GM12875 (cell line): ENCODE measurements at regions not wholly inside any gene's neighbourhood (a gene's known extent, or its start where the extent isn't known, plus 50 kb on each side); places are given as distances from the start of the nearest gene placed in this dataset.

ENCODE experiments used
- H3K4me3 ChIP-seq: one replicate; pipeline ENCODE4 v1.5.1; 2011; ENCODE audit warnings: low read depth, low read length, control low read depth
- TF ChIP-seq, protein P1 (sequence below): IDR thresholded peaks from 2 replicates; pipeline ENCODE4 v1.5.1; 2011; ENCODE audit warnings: low read depth, mild to moderate bottlenecking, control low read depth, inconsistent platforms, low read length, moderate library complexity, borderline replicate concordance; ENCODE audit not compliant: insufficient read depth

DNA sequence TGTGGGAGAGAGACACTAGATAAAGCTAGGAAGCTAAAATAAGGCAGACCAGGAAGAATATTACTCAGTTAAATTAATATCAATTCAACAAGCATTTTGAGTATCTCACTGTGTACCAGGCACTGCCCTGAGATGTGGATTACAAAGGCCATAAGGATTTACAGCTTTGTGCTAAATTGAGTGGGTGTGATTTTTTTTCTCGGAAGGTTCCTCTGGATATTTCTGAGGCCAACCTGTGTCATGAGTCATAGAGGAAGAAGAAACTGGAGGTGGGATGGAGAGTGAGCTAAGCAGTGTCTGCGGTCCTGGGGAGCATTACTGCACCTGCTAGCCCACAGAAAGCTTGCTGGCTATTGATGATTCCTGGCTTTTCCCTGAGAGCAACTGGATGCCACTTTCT is 135.2 kb downstream of the RFPL4B start:
- H3K4me3 ChIP-seq: no peak overlapping the region
- TF ChIP-seq, protein P1, sequence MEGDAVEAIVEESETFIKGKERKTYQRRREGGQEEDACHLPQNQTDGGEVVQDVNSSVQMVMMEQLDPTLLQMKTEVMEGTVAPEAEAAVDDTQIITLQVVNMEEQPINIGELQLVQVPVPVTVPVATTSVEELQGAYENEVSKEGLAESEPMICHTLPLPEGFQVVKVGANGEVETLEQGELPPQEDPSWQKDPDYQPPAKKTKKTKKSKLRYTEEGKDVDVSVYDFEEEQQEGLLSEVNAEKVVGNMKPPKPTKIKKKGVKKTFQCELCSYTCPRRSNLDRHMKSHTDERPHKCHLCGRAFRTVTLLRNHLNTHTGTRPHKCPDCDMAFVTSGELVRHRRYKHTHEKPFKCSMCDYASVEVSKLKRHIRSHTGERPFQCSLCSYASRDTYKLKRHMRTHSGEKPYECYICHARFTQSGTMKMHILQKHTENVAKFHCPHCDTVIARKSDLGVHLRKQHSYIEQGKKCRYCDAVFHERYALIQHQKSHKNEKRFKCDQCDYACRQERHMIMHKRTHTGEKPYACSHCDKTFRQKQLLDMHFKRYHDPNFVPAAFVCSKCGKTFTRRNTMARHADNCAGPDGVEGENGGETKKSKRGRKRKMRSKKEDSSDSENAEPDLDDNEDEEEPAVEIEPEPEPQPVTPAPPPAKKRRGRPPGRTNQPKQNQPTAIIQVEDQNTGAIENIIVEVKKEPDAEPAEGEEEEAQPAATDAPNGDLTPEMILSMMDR: no peak

DNA sequence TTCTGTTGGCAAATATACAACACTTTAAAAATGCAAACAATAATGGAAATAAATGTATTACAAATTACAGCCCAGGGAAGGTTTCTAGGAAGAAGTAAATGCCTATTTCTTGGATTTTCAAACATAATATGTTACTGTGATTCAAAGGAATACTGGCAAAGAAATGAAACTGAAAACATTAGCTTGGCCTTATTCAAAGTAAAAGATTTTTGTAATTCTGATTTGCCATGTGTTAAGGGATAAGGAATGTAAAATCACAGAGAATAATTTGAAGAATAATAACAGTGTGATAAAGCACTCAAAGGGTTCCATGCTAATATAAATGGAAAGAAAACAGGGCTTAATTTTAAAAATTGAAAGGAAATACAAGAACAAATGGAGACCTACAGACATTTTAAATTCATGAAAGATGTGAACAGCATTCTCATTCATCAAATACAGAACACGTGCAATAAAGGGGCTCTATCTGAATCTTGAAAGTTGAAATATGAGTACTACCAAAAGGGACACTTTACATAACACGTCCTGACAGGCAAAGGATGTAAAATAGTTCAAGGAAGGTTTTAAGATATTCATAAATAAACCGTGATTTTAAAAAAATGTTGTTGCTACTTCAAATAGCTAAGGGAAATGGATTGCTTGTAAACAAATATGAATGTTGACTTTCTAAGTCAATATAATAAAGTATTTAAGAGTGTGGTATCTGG is 138.1 kb downstream of the RFPL4B start:
- TF ChIP-seq, protein P1: no peak
- H3K4me3 ChIP-seq: no peak overlapping the region

DNA sequence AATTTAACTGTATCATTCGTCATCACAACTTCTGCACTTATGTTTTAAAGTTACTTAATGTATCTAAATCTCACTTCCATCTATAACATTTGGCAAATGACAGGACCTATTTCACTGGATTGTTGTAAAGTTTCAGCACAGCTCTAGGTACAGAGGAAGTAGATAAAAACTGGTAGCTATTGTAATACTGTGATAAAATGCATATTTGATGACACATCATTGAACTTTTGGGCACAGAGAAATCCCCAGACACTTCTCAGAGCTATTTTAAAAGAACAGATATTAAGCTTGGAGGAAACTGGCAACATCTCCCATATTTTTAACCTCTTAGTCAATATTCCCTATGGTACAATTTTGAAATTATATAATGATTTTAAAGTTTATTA is 138.7 kb downstream of the RFPL4B start:
- no peak overlapping the region for H3K4me3 ChIP-seq
- TF ChIP-seq, protein P1: no peak

DNA sequence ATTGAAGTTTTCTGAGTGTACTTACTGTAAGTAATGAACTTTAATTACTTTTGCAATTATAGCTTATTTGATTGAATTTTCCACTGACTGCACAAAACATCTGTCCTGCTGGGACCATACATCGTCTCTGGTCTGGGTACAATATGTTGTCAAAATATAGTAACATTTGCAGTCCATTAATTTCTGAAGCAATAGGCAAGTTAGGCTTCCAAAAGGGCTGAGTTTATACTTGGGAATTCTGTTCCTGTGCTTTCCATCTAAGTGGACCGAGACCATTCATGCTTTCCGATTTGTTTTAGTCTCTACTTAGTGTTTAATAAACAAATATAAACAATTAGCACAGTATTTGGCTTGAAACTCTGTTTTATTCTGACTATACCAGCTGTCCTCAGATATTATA is 139.3 kb downstream of the RFPL4B start:
- TF ChIP-seq, protein P1: no peak

DNA sequence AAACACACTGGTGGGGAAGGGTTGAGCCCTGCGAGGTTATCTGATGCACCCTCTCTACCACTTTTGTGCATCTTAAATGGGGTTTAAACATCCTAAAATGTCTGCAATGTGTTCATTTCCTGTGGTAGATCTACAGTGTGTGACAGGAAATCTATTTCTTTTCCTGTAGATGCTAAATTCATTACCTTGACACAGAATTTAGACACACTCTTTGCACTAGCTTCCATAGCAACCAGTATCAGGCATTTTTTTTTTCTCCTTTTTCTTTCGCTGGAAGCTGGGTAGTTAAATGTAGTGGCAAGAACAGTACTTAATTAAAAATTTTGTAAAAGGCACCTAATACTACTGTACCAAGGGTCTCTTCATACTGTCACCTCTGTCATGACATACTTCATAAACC is 141.1 kb downstream of the RFPL4B start:
- TF ChIP-seq, protein P1: no peak
- H3K4me3 ChIP-seq: no peak overlapping the region

More for the DNA sequence above, 139.3 kb downstream of the RFPL4B start:
- no peak overlapping the region for H3K4me3 ChIP-seq

DNA sequence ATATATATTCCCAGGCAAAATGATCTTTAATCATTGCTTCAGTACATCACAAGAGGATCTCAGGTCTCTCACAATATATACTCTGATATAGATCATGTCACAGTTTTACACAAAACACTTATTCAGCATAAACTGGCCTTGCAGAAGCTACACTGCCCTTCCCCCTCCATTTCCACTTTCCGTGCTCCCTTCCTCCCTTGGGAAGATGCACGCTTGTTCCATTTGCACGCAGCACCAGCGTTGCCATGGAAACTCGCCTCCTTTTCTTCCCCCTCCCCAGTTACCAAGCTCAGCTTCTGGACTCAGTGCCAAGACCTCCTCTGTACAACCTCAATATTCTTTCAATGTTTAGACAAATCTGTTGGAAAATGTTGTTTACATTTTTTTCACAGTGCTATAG is 154.6 kb downstream of the RFPL4B start:
- no peak overlapping the region for H3K4me3 ChIP-seq
- TF ChIP-seq, protein P1: no peak

DNA sequence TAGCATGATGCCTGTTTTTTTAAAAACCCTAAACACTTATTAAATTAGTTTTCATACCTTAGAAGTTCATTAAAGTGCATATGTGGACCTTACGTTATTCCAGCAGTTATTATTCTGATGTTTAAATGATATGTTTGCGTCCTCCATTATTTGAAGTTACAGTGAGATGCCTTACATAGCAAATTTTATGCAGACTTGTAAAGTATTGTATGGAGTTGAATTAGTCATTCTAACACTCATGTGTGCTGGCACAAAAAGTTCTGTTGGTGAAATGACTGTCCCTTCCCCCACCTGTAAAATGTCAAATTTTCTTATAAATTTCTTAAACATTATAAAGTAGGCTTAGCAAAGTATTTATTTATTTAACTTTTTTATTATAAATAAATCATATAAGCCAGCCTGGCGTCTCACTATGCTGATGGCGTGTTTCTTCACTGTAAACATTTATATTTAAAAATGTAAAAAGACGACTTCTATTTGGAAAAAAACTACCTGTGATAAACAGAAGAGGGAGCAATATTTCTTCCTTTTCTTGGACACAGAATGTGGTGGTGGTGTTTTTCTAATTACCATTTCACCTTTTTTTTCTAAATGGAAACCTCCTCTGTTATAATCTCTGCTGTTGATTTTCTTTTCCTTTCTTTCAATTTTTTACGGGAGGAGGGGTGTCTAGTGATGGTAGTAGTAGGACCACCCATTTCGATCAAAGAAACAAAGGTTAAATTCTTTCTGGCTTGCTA is 155.4 kb downstream of the RFPL4B start:
- no peak overlapping the region for H3K4me3 ChIP-seq

More for the DNA sequence above, 155.4 kb downstream of the RFPL4B start:
- TF ChIP-seq, protein P1: no peak
